ENCODE measurements at regions not wholly inside any gene's neighbourhood (a gene's known extent, or its start where the extent isn't known, plus 50 kb on each side); places are given as distances from the start of the nearest gene placed in this dataset.
"Not testable (repeated sequence)": the region's sequence is repeated elsewhere in the genome, so short reads cannot be mapped to it uniquely, and the experiment has no call there.

GRCh38 chr5:42252306-42252705 is 170.9 kb upstream of the GHR start:
- DNase-seq, result no peak

GRCh38 chr5:42259914-42260313 is 163.3 kb upstream of the GHR start:
- not testable (repeated sequence) for DNase-seq

DNA sequence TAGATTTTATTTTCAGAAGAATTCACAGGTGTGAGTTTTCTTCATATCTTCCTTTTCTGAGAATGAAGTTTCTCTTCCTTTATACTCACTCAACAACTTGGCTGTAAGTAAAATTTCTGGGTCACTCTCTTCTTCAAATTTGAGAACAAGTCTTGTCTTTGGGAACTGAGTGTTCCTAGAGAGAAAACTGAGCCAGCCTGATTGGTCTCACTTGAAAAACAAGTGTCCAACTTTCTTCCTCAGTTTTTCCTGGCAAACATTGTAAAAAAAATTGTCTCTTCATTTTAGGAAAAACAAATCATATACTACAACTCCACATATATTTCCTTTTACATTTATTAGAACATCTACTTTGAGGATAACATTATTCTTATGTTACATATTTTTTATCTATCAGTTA is 156.1 kb upstream of the GHR start:
- no peak for DNase-seq

DNA sequence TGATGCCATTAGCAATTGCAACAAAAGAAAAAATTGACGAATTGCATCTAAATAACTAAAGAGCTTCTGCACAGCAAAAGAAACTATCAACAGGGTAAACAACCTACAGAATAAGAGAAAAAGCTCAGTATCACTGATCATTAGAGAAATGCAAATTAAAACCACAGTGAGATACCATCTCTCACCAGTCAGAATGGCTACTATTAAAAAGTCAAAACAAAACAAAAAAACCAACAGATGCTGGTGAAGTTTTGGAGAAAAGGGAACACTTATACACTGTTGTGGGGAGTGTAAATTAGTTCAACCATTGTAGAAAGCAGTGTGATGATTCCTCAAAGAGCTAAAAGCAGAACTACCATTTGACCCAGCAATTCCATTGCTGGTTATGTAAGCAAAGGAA is 155.1 kb upstream of the GHR start:
- not testable (repeated sequence) for DNase-seq

- no peak for DNase-seq
Measured at GRCh38 chr5:42268630-42269029, 154.6 kb upstream of the GHR start.

DNA sequence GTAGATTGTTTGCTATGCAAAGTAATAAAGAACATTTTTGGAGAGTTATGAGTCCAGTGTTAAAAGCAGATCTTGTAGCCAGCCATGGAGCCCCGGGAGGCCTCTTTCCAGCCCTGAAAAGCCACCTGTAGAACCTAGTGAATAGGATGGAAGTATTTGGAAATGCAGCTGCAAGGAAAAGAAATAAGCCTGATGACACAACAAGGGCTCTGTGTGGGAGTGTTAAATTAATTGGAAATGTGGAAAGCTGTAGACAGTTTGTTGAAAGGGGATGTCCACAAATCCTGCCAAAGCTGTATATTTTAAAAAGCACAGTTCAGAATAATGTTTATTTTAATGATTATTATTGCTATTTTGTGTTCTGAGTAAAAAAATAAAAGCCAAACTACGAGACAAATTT is 152.5 kb upstream of the GHR start:
- DNase-seq, result no peak

DNA sequence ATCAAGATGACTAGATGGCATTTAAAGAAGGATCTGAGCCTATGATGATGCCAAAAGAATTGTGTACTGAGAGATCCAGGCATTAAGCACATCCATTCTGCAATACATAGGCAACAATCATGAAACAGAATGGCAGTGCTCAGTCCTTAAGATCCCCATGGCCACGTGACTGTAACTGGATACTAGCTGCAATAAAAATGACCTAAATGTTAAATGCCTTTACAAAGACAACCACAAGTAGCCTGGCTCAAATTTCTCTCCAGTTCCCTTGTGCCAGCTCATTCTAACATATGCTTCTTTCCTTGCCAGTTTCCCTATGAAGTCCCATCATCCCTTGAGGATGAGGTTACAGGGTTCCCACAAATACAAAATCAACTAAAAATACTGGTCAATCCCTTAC is 148.3 kb upstream of the GHR start:
- peak in 1 of 3 experiments; percentile 14 for DNase-seq

DNA sequence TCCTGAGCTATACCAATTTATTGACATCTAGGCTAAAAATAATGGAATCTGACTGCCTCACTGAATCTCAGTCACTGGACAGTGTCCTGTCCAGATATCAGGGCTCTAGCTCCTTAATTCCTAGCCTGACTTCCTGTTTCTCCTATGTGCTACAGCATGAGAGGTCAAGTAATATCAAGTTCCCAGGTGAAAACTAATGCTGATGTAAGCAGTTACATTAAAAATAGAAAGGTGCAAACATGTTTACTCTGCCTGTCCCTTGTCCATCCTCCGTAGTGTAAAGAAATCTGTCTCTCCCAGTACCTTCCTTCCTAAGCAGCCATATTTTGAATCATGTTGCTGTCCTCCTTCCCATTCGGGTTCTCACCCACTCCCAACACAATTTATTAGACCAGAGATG is 145.9 kb upstream of the GHR start:
- no peak for DNase-seq

GRCh38 chr5:42284584-42284983 is 138.7 kb upstream of the GHR start:
- no peak for DNase-seq

- no peak for DNase-seq
Measured at GRCh38 chr5:42285230-42285629, 138.0 kb upstream of the GHR start.

GRCh38 chr5:42300496-42300895 is 122.7 kb upstream of the GHR start:
- DNase-seq, result no peak

DNA sequence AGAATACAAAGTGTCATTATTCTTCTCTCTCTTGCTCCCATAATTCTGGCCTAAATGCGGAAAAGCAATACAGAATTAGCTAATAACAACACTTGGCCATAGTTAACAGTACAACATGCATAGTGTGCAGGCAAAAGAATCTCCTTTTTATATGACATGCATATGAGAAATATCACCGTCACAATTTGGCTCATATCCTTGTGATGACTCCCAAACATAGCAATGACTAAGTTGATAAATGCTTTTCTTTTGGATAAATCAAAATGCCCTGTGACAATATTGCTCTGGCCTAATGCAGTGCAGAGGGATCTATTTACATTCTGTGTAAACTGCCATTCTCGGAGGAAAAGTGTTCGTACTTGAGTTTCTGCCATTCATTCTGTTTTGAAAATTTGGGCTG is 121.9 kb upstream of the GHR start:
- DNase-seq, result no peak

- DNase-seq, result no peak
Measured at GRCh38 chr5:42302186-42302585, 121.1 kb upstream of the GHR start.

- DNase-seq, result no peak
Measured at GRCh38 chr5:42306287-42306686, 117.0 kb upstream of the GHR start.

DNA sequence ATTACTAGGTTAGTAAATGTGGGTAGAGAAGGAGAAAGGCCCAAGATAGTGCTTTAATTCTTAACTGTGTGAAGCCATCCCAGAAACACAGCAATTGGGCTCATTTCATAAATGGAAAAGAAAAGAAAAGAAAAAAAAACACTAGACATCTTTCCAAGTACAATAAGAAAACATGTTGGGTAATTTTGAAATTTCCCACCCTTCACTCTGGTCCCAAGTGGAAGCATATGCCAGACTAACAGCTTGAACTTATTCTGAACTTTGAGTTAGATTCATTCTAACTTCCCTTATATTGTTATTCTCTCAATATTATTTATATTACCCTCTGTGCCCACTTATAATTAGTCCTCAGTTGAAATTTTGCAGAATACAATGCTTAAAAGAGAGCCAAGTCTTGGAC is 113.4 kb upstream of the GHR start:
- DNase-seq, result no peak

DNA sequence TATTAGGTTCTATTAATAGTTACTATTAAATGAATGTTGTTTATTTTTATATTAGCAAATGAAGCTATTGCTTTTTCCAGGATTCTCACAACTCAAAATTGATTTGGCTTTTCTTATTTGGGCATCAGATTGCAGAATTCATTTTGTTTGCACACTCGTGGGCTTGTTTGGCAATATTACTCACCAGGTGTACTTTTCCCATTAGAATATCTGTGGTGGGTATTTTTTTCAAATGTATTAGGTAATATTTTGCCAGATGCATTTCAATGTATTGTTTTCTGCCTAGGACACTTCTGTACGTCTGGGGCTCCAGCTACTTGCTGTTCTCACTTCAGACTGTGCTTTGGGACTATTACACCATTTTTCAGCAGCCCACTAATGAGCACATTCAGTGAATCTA is 108.0 kb upstream of the GHR start:
- DNase-seq, result no peak

DNA sequence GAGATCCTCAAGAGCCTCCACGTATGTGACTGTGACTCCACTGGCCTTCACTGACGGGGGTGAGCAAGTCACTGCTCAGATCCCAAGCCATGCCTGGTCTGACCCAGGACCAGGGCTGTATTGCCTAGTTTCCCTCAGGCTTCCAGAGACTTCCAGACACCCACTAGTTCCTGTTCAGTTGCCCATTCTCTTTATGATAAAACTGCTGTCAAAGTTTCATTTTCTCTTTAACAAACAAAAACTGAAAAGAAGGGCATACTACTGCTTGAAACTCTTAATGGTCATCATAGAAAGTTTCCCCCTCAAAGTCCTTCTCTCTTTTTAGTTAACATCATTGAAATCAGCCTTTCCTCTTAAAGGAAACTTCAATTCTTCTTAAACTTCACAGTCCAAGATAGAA is 105.7 kb upstream of the GHR start:
- DNase-seq, result no peak

DNA sequence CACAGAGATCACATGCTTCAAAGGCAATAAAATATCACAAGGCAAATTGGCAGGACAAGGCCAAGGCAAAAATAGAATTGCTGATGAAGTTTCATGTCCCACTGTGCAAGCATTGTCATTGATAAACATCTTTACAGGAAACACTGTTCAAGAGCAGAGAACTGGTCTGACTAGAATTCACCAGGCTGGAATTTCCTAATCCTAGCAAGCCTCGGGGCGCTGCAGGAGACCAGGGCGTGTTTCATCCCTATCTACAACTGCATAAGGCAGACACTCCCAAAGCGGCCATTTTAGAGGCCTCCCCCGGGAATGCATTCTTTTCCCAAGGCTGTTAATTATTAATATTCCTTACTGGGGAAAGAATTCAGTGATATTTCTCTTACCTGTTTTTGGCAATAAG is 103.7 kb upstream of the GHR start:
- DNase-seq, result not testable (repeated sequence)

GRCh38 chr5:42321785-42322184 is 101.5 kb upstream of the GHR start:
- no peak for DNase-seq

- no peak for DNase-seq
Measured at GRCh38 chr5:42337143-42337542, 86.1 kb upstream of the GHR start.

DNA sequence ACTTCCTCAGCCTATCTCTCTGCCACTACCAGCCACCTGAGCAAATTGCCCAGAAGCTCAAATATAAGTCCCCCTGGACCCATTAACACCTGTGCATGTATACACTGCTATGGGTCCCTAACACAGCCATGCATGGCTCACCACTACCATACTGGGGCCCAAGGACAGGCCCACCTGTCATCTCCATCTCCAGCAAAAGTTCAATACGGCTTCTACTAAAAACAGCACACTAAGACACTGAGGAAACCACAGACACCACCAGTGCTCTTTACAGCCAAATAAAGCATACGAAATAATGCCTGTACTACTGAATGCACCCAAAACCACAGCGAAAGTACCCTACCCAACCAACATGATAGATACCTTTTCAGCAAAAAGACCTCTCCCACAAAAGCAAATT is 85.6 kb upstream of the GHR start:
- DNase-seq, result no peak

- DNase-seq, result no peak
Measured at GRCh38 chr5:42338136-42338535, 85.1 kb upstream of the GHR start.

DNA sequence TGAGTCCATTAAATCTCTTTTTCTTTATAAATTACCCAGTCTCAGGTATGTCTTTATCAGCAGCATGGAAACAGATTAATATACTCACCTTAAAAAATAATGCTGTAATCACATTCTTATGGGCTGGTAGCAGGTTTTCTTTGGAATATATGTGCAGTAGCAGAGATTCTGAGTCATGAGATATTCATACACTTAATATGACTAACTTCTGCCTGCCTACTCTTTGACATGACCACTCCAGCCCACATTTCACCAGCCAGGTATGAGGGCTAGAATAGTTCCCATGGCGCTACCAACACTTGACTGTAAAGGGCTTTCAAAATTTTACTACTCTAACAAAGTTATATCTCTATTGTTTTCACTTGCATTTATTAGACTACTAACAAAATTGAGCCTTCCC is 74.1 kb upstream of the GHR start:
- no peak for DNase-seq

DNA sequence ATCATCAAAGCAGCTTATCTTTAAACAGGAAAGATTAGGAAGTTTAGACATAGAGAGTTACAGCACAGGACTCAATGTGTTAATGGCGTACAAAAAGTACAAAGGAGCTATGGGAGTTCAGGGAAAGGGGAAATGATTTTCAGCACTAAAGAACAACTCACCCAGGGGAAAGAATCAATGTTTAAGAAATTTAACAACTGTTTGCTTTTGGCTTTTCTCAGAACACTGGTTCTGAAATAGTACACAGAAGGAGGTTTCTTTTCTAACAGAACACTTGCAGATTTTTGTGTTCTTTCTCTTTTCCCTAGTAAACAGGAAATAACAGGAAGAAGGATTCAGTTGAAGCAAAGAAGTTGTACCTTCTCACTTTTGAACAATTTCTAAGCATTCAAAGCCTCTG is 71.3 kb upstream of the GHR start:
- no peak for DNase-seq

DNA sequence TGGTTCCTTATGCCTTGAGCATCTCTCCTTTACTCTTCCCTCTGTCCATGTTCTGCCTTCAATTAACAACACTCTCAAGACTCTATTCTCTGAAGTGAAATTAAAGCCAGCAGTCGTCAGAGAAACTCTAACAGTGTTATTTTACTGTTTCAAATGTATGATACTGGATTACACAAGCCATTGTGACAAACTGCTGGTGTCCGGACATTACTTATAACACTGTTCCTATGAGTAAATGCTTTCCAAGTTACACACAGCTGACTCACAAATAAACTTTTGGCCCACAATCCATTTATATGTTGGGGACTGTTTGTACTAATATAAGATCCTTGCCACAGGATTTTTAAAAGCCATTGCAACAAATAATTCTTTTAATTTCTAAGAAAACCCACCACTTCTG is 63.2 kb upstream of the GHR start:
- no peak for DNase-seq

- DNase-seq, result no peak
Measured at GRCh38 chr5:42360616-42361314, 62.5 kb upstream of the GHR start.

All from NCI-H1417 (cell line).